GM19023 (cell line): ENCODE measurements at regions not wholly inside any gene's neighbourhood (a gene's known extent, or its start where the extent isn't known, plus 50 kb on each side); places are given as distances from the start of the nearest gene placed in this dataset.
A peak's percentile ranks its signal among the peaks of the same experiment; 100 is the strongest.

Source experiments
- ATAC-seq: cut with Tn5 transposase; IDR thresholded peaks from one replicate; pipeline ENCODE4 v1.9.1; 2021; ENCODE audit warnings: mild to moderate bottlenecking, moderate library complexity; ENCODE audit not compliant: unreplicated experiment

DNA sequence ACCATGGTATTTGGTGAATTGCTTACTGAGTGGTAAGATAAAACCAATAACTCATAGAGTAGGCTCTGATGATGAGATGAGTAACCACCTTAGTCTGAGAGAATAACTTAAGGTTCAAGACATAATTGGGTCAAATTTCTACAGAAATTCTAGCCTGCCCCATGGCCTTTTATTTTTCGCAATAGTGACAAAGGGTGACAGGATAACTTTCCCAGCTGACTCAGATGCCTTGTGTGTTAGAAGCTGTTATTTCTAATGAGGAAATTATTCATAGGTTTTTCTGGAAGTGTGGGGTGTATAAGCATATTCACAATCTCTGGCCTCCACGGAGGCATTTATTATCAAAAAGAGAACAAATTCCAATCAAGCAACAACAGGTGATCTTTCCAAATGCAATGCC, 159.0 kb downstream of the NUP35 start:
- no peak for ATAC-seq

DNA sequence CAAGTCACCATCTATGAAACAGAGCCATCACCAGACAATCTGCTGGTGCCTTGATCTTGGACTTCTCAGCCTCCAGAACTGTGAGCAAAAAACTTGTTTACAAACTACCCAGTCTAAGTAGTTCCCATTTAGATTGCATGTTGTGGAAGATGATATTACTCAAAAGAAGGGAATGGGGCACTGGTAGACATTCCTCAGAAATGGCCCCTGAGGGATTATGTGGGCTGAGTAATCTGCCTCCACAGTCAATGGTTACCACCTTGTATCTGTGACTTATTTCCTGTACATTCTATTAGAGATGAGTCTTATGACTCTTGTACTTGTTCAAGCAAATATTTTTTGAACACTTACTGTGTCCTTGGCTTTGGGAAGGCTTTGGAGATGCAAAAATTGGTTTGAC, 160.4 kb downstream of the NUP35 start:
- no peak for ATAC-seq

DNA sequence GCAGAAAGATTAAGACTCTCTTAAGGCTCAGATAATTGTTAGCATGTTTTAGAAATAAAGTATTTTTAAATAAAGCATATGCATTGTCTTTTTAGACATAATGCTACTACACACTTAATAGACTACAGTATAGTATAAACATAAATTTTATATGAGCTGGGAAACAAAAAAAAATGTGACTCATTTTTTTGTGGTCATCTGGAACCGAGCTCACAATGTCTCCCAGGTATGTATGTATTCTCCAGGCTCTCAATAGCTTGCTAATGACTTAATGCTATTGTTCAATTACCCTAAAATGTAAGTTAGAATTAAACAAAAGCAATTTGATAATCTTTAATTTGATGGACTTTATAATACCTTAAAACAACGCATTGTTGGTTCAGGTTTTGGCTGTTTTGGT, 167.2 kb downstream of the NUP35 start:
- ATAC-seq, result no peak

DNA sequence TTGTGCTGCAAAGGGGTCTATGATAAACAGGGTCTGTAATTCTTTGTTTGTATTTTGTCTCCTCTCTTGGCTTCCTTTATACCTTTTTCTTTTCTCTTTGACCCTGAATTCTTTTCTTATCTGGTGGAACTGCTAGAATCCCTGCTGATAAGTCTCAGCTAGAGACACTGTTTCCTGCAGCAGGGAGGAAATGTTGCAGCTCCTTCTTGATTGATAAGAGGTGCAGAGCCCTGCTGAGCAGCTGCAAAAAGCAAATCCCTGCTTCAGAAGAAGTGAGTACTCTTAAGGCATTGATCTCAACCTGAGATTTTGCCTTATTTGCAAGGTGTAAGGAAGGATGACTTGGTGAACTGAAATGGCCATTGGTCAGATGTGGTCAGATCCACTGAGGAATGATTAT, 167.8 kb downstream of the NUP35 start:
- ATAC-seq, result no peak

DNA sequence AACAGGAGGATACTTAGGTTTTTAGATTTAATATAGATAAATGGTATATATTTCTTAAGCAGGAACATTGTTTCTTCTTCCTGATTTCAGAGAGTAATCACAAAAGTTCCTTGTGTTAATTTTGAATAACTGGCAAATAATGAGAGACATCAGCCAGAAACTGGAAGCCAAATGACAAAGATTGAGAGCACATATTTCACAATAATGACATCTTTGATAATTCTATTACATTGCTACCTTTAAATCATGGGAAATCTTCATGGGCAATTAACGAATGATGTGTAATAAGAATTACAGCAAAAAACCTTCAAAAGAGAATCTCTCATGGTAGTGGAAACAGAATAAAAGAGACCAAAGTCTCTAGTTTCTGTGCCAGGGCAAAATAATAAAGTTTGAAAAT, 215.1 kb downstream of the NUP35 start:
- no peak for ATAC-seq

DNA sequence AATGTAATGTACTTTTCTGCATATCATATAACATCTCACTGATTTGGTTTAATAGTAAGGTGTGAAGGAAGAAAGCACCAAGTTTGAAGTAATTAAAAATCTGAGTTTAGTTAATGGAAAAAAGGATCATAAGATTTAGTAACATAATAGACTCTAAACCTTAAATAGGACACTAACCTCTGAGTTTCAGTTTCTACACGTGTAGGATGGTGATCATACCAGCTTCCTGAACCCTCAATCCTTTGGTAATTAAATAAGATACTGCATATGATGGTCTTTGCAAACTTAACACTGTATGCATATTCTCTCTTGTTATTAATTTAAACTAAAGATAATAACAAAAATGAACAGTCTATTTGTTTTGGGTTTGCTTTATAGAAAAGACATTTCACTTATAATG, 216.8 kb downstream of the NUP35 start:
- no peak for ATAC-seq

DNA sequence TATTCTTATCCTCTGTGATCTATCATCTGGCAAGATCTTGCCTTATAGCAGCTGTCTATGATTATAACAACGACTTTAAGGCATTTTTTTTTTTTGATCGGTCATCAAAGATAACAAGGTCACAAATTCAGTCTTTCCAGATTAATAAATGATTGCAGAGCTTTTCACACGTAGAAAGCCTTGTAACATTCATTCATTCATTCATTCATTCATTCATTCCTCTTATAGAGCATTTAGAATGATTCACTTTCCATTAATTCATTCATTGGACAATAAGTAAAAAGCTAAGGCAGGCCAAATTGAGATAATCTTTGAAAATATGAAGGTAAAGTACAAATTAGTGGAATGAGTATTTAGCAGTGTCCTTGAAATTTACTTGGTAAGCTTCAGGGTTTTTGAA, 223.7 kb downstream of the NUP35 start:
- ATAC-seq, result no peak

DNA sequence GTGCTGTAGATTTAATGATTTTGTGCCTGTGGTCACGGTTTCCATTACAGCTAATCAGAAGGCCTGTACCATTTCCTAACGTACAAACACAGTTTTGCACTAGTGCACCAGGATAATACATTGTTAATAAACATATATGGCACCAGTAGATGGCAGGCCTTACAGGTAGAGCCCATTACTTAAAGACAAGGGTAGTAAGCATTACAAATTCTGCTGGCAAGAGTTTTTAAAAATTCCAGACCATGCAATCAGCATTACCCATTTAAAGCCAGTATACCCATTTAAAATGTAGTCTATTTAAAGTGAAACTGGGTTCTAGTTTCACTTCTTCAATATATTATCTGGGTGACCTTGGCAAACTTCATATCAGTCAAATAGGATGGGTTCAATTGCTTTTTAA, 224.2 kb downstream of the NUP35 start:
- peak; percentile 46 for ATAC-seq

DNA sequence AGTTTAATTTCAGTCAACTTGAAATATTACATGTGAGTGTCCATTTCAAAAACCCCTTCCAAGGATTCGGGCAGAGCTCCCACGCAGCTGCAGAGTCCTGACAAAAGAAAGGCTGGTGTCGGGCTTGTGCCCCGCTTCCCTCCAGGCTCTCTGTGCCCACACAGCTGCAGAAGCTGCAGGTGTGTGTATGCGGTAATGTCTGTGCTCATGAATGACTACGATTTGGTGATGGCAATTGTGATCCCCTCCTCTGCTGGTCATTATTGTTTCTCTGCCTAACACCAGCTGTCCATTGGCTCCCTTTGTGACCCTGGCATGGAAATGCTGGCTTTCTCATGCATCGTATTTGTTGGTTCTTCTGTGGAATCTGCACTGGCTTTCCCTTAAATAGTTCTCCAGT, 224.8 kb downstream of the NUP35 start:
- ATAC-seq, result no peak

DNA sequence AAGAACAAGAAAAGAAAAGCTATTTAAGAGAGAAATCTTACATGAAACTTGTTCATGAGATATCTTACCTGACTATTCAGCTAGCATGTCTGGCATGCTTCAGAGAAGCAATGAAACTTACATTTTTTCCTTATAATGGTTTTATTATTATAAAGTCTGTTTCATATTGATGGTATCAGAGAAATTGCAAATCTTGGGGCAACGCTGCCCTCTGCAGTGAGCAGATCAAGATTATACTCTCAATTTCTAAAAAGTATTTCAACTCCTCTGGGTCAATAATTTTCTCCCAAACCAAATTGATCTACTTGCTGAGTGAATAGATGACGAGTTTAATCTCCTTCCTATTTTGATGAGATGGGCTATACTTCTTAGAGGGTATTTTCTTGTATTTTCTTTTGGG, 235.6 kb downstream of the NUP35 start:
- ATAC-seq, result no peak

DNA sequence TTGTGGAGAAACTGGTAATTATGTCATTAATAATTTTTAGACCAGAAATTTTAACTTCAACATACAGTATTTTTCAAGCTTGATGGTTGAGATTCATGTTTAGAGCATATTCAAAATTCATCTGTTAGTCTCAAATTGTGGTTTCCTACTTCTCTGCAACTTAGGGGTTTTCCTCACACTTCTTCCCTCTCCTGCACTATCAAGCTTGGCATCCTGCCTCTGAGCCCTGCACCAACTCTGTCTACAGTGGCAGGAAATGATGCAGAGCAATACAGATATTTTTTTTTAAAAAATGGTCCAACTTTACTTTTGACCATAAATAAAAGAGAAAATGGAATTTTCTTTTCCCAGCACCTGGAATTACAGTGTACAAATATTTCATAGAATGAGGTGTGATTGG, 247.3 kb downstream of the NUP35 start:
- ATAC-seq, result no peak

DNA sequence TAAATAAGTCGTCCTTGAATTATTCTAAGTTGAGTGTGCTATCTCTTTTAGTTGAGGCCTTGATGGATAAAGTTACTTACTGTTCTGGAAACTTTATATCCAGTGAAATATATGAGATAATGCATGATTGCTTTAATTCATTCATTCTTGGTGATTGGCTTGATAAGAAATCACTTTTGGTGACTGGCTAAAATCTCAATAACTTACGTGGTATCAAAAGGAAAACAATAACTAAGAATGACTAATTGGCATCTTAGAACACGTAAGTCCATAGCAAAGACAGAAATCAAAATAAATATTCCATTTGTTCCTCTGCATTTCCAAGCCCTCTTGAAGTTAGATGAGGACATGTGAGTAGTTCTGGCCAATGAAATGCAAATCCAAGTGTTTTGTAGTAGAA, 251.6 kb downstream of the NUP35 start:
- ATAC-seq, result no peak

DNA sequence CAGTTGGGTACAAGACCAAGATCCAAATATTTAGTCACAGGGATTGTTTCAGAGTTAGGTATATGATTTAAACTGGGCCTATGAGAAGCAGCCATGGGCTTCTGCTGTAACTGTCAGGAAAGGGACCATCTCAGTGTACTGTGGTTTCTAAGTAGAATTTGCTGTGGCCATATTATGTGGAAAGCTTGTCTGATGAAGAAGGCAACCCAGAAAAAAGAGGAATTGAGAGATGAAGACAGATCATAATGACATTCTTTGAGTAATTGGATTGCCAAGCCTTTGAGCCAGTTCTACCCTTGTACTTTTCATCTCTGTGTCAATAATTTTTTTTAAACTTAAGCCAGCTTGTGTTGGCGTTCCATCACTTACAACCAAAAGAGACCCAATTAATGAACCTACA, 259.6 kb downstream of the NUP35 start:
- ATAC-seq, result no peak

DNA sequence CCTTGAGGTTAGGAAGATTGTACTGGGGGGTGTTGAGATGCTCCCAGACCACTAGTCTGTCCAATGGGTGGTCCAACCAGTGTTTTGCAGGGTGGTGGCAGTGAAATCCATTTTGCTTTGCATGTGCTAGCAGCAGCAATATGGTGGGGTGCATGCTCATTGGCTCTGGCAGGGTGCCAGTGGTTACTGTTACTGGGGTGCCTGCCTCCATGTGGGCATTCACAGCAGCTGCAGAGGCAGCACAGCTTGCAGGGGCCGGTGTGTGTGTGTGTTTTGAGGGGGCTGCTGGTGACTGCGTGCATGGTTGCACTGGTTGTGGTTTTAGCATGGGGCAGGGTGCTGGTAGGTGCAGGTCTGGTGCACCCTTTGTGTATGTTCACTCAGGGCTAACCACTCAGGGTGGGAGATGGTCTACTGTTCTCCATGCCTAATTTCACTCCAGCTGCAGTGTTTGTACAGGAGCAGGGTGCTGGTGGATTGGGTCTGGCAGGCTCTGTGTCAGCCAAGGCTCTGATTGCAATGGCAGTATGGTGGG, 265.4 kb downstream of the NUP35 start:
- ATAC-seq, result no peak

DNA sequence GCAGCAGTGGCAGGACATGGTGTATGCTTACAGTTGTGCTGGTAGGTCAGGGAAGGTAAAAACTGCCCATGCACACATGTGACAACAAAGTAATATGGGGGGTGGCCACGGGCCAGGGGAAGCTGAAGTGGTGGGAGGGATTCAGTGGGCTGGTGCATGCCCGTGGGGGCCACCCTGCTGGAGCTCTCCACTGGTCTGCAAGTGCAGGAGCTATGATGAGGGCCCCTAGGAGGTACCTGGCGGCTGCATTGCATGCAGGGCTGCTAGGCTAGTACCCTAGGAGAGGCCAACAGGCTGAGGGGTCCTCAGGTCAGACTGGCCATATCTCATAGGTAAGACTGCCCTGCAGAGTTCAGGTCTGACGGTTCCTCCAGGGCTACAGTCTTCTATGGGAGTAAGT, 265.9 kb downstream of the NUP35 start:
- ATAC-seq, result no peak

DNA sequence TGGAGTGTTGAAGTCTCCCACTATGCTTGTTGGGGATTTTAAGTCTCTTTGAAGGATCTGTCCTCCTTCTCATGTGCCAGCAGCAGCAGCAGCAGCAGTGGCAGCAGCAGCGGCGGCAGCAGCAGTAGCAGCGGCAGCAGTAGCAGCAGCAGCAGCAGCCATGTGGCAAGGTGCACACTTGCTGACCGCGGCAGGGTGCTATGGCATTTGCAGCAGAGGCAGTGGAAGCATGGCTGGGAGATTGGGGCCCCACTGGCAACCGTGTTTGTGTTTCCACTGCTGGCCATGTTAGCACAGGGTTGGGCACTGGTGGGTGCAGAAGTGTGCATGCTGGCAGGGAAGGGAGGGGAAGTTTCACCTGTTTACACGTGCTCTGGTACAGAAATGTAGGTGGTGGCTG, 280.1 kb downstream of the NUP35 start:
- ATAC-seq, result no peak

DNA sequence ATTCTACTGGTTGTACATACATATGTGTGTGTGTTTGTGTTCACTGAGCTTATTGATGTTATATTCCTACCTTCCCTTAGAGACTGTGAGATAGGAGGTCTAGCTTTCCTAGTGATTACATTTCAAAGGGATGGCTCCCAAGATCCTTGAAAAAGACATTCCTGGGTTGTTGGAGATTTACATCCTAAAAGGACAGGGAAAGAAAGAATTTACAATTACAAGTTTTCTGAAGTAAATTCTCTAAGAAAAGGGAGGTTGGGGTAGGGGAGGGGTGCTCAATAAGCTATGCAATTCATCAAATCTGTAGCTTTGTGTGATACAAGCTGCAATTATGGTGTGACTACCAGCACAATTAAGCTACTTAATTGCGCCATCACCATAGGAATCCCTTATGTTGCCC, 284.3 kb downstream of the NUP35 start:
- no peak for ATAC-seq

DNA sequence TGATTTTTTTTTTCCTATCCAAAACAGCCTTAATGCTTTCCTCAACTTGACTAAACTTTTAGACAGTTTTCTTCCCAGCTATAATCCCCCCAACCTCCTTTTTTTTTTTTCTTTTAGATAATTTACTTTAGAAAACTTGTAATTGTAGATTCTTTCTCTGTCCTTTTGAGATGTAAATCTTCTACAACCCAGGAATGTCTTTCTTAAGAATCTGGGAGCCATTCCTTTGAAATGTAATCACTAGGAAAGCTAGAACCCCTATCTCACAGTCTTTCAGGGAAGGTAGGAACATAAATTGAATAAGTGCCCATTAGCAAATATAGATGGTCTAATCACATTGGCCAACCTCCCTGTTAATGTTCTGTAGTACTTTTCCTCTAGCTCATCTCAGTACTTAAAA, 285.4 kb downstream of the NUP35 start:
- no peak for ATAC-seq

DNA sequence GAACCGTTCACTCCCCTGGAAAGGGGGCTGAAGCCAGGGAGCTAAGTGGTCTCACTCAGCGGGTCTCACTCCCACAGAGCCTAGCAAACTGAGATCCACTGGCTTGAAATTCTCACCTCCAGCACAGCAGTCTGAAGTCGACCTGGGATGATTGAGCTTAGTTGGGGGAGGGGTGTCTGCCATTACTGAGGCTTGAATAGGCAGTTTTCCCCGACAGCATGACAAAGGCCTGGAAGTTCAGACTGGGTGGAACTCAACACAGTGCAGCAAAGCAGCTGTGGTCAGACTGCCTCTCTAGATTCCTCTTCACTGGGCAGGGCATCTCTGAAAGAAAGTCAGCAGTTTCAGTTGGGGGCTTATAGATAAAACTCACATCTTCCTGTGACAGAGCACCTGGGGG, 292.5 kb downstream of the NUP35 start:
- ATAC-seq, result no peak

DNA sequence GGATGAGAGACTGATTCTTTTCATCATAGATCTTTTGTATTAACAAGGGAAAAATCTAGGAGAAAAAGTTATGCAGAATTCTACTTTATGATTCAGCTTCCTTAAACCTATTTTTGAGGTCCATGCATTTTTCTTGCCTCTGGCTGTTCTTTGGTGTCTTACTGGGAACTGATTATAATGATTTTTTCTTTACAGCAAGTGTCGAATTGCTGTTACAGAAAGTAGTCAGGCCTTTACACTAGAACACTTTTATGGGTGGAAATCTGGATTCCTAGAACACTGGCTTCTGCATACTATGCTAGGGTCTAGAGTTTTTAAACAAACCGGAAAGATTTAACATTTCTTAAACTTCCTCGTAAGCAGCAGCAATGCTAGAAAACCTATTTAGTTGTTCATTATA, 302.6 kb downstream of the NUP35 start:
- no peak for ATAC-seq

DNA sequence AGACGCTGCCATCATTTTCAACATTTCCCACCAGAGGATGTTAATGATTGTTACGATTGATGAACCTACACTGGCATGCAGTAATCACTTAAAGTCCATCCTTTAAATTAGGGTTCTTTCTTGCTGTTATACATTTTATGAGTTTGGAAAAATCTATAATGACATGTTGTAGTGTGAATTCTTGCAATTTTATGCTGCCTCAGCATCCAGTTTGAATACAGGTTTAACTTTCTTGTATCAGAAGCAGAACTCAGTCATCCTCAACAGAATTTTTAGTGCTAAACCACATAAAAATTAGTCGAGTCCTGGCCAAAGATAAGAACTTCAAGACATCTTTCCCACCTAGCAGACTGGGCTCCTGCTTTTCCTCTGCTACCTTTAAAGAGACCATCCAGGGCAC, 303.3 kb downstream of the NUP35 start:
- no peak for ATAC-seq

DNA sequence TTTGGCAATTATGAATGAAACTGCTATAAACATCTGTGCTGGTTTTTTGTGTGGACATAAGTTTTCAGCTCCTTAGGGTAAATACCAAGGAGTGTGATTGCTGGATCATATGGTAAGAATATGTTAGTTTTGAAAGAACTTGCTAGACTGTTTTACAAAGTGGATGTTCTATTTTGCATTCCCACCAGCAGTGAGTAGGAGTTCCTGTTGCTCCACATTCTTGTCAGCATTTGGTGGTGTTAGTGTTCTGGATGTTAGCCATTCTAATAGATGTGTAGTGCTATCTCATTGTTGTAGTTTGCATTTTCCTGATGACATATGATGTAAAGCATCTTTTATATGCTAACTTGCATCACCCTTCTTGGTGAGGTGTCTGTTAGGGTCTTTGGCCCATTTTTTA, 304.6 kb downstream of the NUP35 start:
- no peak for ATAC-seq

DNA sequence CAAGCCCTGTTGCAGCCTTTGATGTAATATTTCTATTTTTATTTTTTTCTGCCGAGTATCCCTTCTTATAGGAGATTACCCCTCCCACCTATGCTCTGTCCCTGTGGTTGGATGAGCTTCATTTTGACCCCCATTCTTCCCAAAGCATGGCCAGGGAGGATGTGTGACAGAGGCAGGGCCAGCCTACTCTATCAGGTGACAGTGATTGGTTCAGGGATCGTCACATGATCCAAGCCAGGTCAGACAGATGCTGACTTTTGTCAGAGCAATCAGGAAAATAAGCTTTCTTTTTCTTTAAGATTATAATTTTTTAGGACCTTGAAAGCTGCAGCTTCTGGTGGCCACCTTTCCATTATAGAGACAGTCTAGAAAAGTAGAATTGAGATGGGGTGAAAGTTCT, 314.3 kb downstream of the NUP35 start:
- no peak for ATAC-seq

DNA sequence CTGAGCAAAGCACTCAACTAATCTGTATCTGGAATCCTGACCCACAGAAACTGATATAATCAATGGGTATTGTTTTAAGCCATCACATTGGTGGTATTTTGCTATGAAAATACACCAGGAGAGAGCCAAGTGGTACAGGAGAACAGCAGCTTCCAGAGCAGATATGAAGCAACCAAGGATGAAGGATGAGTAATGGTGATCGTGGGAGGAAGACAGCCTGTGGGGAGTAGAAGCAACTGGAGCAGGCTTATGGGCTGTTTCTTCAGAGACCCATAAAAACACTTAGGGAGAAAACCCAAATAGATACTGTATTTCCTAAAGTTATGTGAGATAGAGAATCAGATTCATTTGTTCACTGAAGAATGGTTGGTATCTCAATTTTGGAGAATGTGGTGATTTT, 330.8 kb downstream of the NUP35 start:
- ATAC-seq, result no peak
